Fibroblast of villous mesenchyme (primary cell): ENCODE measurements at regions not wholly inside any gene's neighbourhood (a gene's known extent, or its start where the extent isn't known, plus 50 kb on each side); places are given as distances from the start of the nearest gene placed in this dataset.

Source experiments
- DNase-seq: peaks from one replicate; pipeline ENCODE4 v3.0.0-alpha.2; 2010; ENCODE audit warnings: low read depth
- H3K4me3 ChIP-seq: 2 replicates; pipeline ENCODE4 v1.5.1; 2011; ENCODE audit warnings: low read depth, mild to moderate bottlenecking, low read length
- CTCF ChIP-seq: IDR thresholded peaks from 2 replicates; pipeline ENCODE4 v1.5.1; 2012; ENCODE audit warnings: low read depth, mild to moderate bottlenecking, low read length; ENCODE audit not compliant: insufficient read depth

GRCh38 chr13:107421951-107422350, 793.4 kb downstream of the LIG4 start:
- DNase-seq, result peak; percentile 3
- TF ChIP-seq CTCF, result no peak
- H3K4me3 ChIP-seq, result no peak overlapping the region

- DNase-seq, result peak; percentile 71
- TF ChIP-seq CTCF, result no peak
- no peak overlapping the region for H3K4me3 ChIP-seq
Observed at GRCh38 chr13:107421028-107421427, 794.3 kb downstream of the LIG4 start.

DNA sequence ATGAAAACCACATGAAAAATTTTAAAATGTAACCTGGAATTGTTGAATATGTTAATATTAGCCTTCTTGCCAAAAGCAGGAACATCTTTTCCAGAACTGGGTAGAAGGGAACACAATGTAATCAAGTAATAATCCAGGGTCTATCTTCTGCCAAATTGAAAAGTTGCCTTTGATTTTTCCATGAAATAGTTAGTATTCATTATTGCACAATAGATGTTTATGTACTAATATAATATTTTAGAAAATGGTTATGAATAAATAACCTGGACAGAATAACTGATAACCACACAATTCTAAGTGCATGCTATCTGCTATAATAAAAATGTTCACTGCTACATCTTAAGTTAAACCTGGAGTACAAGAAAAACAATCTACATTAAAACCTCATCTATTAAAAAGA, 802.3 kb downstream of the LIG4 start:
- no peak for TF ChIP-seq CTCF
- no peak overlapping the region for H3K4me3 ChIP-seq
- no peak for DNase-seq

DNA sequence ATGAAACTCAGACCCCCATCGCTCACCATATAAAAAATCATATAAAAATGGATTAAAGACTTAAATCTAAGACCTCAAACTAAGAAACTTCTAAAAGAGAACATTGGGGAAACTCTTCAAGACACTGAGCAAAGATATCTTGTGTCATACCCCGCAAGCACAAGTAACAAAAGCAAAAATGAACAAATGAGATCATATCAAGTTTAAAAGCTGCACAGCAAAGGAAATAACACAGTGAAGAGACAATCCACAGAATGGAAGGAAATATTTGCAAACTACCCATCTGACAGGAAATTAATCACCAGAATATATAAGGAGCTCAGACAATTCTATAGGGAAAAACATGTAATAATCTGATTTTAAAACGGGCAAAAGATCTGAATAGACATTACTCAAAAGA, 808.3 kb downstream of the LIG4 start:
- no peak overlapping the region for H3K4me3 ChIP-seq
- DNase-seq, result no peak
- no peak for TF ChIP-seq CTCF

DNA sequence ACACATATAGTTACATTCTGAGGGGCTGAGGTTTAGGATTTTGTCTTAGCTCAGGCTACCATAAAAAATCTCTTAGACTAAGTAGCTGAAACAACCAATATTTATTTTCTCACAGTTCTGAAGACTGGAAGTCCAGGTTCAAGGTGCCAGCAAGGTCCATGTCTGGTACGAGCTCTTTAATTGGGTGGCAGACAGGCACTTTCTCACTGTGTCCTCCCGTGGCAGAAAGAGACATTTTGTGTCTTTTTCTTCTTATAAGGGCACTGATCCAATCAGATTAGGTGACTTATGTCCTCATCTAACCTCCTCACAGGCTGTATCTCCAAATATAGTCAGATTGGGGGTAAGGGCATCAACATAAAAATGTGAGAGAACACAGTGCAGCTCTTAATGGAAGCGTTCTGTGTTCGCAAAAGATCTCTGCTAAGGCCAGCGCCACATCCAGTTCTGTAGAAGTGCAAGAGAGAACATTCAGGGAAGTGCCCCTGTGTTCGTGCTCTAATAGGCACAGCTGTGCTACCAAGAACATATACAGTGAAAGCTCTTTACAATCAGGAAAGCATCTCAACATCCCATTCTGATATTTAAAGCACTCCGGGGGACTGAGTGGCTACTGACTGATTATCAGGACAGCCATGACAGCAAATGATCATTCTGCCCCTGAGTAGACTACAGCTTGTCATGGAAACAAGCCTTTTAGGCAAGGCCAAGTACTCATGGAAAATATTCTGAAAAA, 819.2 kb downstream of the LIG4 start:
- DNase-seq, result peak; percentile 15
- H3K4me3 ChIP-seq, result no peak overlapping the region

DNA sequence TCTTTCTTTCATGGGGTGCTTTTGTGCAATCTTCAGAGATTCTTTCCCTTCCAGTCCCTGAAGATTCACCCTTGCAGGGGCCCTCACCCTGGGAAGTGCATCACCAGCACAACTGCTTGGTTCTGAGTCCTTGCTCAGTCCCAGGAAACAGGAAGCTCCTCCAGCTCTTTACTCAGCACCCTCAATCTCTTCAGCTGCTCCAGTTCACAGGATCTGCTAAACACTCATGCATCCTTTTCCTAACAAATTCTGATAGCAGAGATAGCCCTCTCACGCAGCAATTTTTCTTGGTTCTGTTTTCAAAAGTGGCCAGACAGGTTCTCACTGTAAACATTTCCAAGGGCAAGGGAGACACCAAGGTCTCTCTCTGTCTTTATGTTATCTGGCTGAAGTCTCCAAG, 823.1 kb downstream of the LIG4 start:
- no peak for TF ChIP-seq CTCF
- no peak for DNase-seq
- no peak overlapping the region for H3K4me3 ChIP-seq

More for the DNA sequence above, 819.2 kb downstream of the LIG4 start:
- TF ChIP-seq CTCF, result no peak

GRCh38 chr13:107387525-107387924, 819.6 kb upstream of the ARGLU1 start:
- no peak overlapping the region for H3K4me3 ChIP-seq
- DNase-seq, result no peak
- TF ChIP-seq CTCF, result no peak
